Stomach smooth muscle (tissue), 2 donors: ENCODE measurements at regions not wholly inside any gene's neighbourhood (a gene's known extent, or its start where the extent isn't known, plus 50 kb on each side); places are given as distances from the start of the nearest gene placed in this dataset.

Source experiments
- H3K27ac ChIP-seq: one replicate; pipeline ENCODE4 v1.7.0; 2013; ENCODE audit warnings: mild to moderate bottlenecking, low read length, inconsistent platforms
- H3K27me3 ChIP-seq, 2 donors: one replicate each; pipeline ENCODE4 v1.7.0; 2013; ENCODE audit warnings: low read length in 2 of 2; ENCODE audit not compliant: insufficient read depth in 2 of 2, control insufficient read depth in 1 of 2
- H3K36me3 ChIP-seq, 2 donors: one replicate each; pipeline ENCODE4 v1.7.0; 2013; ENCODE audit warnings: low read length in 2 of 2; ENCODE audit not compliant: control insufficient read depth in 2 of 2, insufficient read depth in 2 of 2
- H3K4me1 ChIP-seq: one replicate; pipeline ENCODE4 v1.7.0; 2013; ENCODE audit warnings: low read length; ENCODE audit not compliant: control insufficient read depth, insufficient read depth
- H3K4me3 ChIP-seq, 2 donors: one replicate each; pipeline ENCODE4 v1.7.0; 2013; ENCODE audit warnings: low read length in 2 of 2
- H3K9ac ChIP-seq, 2 donors: one replicate each; pipeline ENCODE4 v1.7.0; 2013; ENCODE audit warnings: low read length in 2 of 2, mild to moderate bottlenecking in 1 of 2
- H3K9me3 ChIP-seq, 2 donors: one replicate each; pipeline ENCODE4 v1.7.0; 2013; ENCODE audit warnings: low read length in 2 of 2; ENCODE audit not compliant: control insufficient read depth in 2 of 2
- donor health status: healthy.
- donor health status: Pancreatic carcinoma.

DNA sequence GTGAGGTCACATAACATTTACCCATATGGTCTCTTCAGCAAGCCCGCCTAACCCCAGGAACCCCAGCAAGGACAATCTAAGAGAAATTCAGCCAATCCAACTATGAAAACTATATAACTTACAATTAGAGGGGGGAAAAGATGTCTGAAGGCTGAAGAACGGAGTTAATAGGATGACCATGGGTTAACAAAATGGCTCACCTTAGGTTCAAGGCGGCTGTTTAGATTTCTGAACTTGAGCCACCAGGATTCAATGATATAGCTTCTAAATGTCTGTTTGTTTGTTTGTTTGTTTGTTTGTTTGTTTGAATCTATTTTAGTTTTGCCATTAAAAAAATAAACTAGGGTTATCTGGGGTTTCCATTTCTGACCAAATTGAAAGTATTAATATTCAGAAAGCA, 109.8 kb upstream of the ZC3H12C start:
- H3K36me3 ChIP-seq: no peaks in the 10 kb centered on the region
- no peaks in the 10 kb centered on the region for H3K4me1 ChIP-seq
- no peak overlapping the region for H3K4me3 ChIP-seq
- no peaks in the 10 kb centered on the region for H3K27me3 ChIP-seq
- H3K9me3 ChIP-seq: no peaks in the 10 kb centered on the region
- no peak overlapping the region for H3K9ac ChIP-seq
- H3K27ac ChIP-seq: no peak overlapping the region

DNA sequence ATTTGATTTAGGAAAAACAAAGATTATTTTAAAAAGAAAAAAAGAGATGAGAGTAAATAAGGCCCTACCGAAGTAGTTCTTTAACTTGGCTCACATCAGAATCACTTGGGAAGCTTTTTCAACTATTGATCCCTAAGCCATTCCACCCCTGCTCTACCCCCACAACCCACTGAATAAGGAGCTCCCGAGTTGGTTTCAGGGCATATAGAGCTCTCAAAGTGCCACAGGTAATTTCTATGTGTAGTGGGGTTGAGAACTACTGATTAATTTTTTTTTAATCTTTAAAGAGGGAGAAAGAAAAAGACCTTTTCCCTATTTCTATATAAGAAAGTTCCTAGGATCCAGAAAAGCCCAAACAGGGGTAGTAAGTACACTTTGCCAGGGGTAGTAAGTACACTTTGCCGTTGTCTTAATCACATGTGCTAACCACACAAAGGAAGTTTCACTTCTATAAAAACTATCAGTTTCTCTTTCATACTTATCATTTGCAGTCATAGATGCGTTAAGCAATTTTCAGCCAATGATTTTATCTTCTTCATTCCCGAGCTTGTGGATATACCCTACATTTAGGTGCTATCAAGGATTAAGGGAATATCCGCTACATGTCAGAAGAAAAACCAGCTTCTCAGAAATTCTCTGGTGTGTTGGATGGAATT, 108.4 kb upstream of the ZC3H12C start:
- Histone ChIP-seq H3K4me3 (no peak overlapping the region), H3K27ac (no peak overlapping the region), H3K9me3 (no peaks in the 10 kb centered on the region), H3K9ac (no peak overlapping the region), H3K36me3 (no peaks in the 10 kb centered on the region), H3K4me1 (no peaks in the 10 kb centered on the region), H3K27me3 (no peaks in the 10 kb centered on the region)

DNA sequence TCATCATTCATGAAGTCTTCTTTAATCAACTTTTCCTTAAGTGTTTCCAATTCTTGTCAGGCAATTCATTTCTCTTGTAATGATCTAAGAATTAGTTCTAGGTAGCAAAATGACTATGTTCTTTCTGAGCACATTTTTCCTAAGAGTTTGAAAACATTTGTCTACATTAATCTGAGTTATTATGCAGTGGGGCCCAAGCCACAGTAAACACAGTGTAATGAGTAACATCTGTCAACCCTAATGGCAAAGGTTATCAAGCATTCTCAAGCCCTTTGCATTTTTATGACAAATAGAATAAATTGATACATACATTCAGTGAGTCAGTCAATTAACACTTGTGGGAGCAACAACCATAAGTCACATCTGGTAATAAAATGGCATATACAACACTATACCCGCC, 106.7 kb upstream of the ZC3H12C start:
- no peaks in the 10 kb centered on the region for H3K4me1 ChIP-seq
- H3K4me3 ChIP-seq: no peak overlapping the region
- no peaks in the 10 kb centered on the region for H3K9me3 ChIP-seq
- no peaks in the 10 kb centered on the region for H3K27me3 ChIP-seq
- H3K9ac ChIP-seq: no peak overlapping the region
- H3K36me3 ChIP-seq: no peaks in the 10 kb centered on the region
- H3K27ac ChIP-seq: no peak overlapping the region

- no peak overlapping the region for H3K9ac ChIP-seq
- H3K9me3 ChIP-seq: no peaks in the 10 kb centered on the region
- no peaks in the 10 kb centered on the region for H3K36me3 ChIP-seq
- H3K4me1 ChIP-seq: no peaks in the 10 kb centered on the region
- no peaks in the 10 kb centered on the region for H3K27me3 ChIP-seq
- H3K27ac ChIP-seq: no peak overlapping the region
- no peak overlapping the region for H3K4me3 ChIP-seq
Observed at GRCh38 chr11:109991835-109992234, 101.4 kb upstream of the ZC3H12C start.

- Histone ChIP-seq H3K9me3 (no peaks in the 10 kb centered on the region), H3K27ac (no peak overlapping the region)
Observed at GRCh38 chr11:109993786-109994185, 99.4 kb upstream of the ZC3H12C start.

GRCh38 chr11:109994907-109995306, 98.3 kb upstream of the ZC3H12C start:
- Histone ChIP-seq H3K4me1 (no peaks in the 10 kb centered on the region), H3K27me3 (no peaks in the 10 kb centered on the region), H3K4me3 (no peak overlapping the region), H3K9ac (no peak overlapping the region), H3K9me3 (no peaks in the 10 kb centered on the region), H3K27ac (no peak overlapping the region), H3K36me3 (no peaks in the 10 kb centered on the region)

More at GRCh38 chr11:109993786-109994185, 99.4 kb upstream of the ZC3H12C start:
- no peak overlapping the region for H3K9ac ChIP-seq
- H3K27me3 ChIP-seq: no peaks in the 10 kb centered on the region
- no peak overlapping the region for H3K4me3 ChIP-seq
- no peaks in the 10 kb centered on the region for H3K4me1 ChIP-seq
- no peaks in the 10 kb centered on the region for H3K36me3 ChIP-seq

DNA sequence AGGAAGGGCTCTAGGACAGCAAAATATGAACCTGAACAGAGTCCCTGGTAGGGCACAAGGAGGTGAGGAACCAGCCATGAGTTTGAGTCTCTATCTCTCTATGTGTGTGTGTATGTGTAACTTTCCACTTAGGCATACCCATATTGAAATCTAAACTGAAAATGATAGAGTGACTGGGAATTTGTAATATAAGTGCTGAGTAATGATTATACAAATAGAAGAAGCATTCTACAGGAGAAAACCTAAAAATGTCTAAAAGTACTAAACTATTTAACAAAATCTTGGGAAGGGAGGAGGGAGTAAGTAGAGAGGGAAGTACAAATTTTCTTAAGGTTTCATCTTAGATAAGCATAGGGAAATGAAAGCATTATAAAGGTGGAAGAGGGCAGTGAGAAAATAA, 97.1 kb upstream of the ZC3H12C start:
- no peaks in the 10 kb centered on the region for H3K27me3 ChIP-seq
- H3K4me1 ChIP-seq: no peaks in the 10 kb centered on the region
- no peak overlapping the region for H3K9ac ChIP-seq
- no peak overlapping the region for H3K4me3 ChIP-seq
- no peak overlapping the region for H3K27ac ChIP-seq
- H3K9me3 ChIP-seq: no peaks in the 10 kb centered on the region
- no peaks in the 10 kb centered on the region for H3K36me3 ChIP-seq

DNA sequence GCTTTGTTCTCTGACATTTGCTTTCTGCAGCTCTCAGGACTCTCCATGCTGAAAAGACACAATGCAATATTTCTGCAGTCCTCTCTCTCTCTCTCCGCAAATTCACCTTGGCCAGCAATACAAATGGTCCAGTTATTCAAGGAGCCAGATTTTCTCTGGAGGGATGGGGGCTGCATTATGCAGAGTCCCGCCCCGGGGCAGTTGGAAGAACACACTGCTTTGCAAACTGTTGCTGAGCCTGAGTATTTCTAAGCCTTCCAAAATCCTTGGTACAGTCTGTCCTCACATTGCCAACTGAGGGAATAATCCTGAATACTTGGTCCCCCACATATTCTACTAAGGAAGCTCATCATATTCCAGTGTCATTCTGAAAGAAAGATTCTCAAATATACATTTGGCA, 94.3 kb upstream of the ZC3H12C start:
- H3K27ac ChIP-seq: no peak overlapping the region
- no peak overlapping the region for H3K9ac ChIP-seq
- H3K36me3 ChIP-seq: no peaks in the 10 kb centered on the region
- H3K9me3 ChIP-seq: no peaks in the 10 kb centered on the region
- no peak overlapping the region for H3K4me3 ChIP-seq
- no peaks in the 10 kb centered on the region for H3K27me3 ChIP-seq
- no peaks in the 10 kb centered on the region for H3K4me1 ChIP-seq

DNA sequence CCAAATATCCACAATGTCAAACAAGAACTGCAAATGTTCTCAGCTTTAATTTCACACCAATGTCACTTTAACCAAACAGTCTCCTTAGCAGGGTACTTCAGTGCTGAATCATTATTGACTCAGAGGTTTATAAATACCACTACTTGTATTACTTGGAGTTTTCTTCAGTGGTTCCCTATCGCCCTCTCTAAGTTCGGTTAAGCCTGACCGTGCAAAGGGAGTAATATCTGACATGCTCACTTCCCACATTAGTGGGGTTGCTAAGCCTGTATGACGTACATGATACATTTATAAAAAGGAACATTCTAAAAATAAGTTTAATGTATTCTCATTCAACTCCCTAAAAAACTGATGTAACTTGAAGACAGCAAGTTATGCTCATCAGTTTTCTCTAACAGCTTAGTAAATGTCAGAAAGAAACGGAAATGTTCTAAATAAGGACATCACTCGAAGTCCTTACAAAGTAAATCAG, 93.1 kb upstream of the ZC3H12C start:
- Histone ChIP-seq H3K27ac (no peak overlapping the region), H3K27me3 (no peaks in the 10 kb centered on the region), H3K9ac (no peak overlapping the region), H3K36me3 (no peaks in the 10 kb centered on the region), H3K9me3 (no peaks in the 10 kb centered on the region), H3K4me3 (no peak overlapping the region), H3K4me1 (no peaks in the 10 kb centered on the region)

GRCh38 chr11:110000850-110001249, 92.3 kb upstream of the ZC3H12C start:
- Histone ChIP-seq H3K27me3 (no peaks in the 10 kb centered on the region), H3K9me3 (no peaks in the 10 kb centered on the region), H3K9ac (no peak overlapping the region), H3K4me1 (no peaks in the 10 kb centered on the region), H3K36me3 (no peaks in the 10 kb centered on the region), H3K27ac (no peak overlapping the region), H3K4me3 (no peak overlapping the region)

DNA sequence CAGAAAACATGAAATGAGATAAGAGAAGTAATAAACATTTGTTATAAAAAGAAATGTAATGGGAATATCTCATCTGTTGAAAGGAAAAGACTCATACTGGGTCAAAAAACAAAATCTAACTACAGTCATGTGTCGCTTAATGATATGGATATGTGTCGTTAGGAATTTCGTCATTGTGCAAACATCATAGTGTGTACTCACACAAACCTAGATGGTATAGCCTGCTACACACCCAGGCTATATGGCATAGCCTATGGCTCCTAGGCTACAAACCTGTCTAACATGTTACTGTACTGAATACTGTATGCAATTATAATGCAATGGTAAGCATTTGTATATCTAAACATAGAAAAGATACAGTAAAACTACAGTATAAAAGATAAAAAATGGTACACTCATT, 89.8 kb upstream of the ZC3H12C start:
- no peak overlapping the region for H3K4me3 ChIP-seq
- no peaks in the 10 kb centered on the region for H3K27me3 ChIP-seq

More for the DNA sequence above, 89.8 kb upstream of the ZC3H12C start:
- no peak overlapping the region for H3K27ac ChIP-seq
- H3K9me3 ChIP-seq: no peaks in the 10 kb centered on the region
- no peaks in the 10 kb centered on the region for H3K4me1 ChIP-seq
- no peak overlapping the region for H3K9ac ChIP-seq
- H3K36me3 ChIP-seq: no peaks in the 10 kb centered on the region
